ENCODE measurements at regions not wholly inside any gene's neighbourhood (a gene's known extent, or its start where the extent isn't known, plus 50 kb on each side); places are given as distances from the start of the nearest gene placed in this dataset.

GRCh38 chr19:30744741-30745475, 372.7 kb downstream of the ZNF536 start:
- no peaks in the 10 kb centered on the region for H3K4me1 ChIP-seq (ENCODE audit: insufficient read depth, low read length)
- no peaks in the 10 kb centered on the region for H3K9me3 ChIP-seq (ENCODE audit: control insufficient read depth, insufficient read depth, low read length)

GRCh38 chr19:30743702-30744101, 371.5 kb downstream of the ZNF536 start:
- no peaks in the 10 kb centered on the region for H3K36me3 ChIP-seq (ENCODE audit: insufficient read depth, low read length)
- H3K9me3 ChIP-seq (ENCODE audit: control insufficient read depth, insufficient read depth, low read length) = no peaks in the 10 kb centered on the region
- H3K4me1 ChIP-seq (ENCODE audit: insufficient read depth, low read length) = no peaks in the 10 kb centered on the region
- no peak overlapping the region for H3K9ac ChIP-seq (ENCODE audit: low read depth, low read length)

More at GRCh38 chr19:30744741-30745475, 372.7 kb downstream of the ZNF536 start:
- Histone ChIP-seq H3K9ac (ENCODE audit: low read depth, low read length) (no peak overlapping the region), H3K36me3 (ENCODE audit: insufficient read depth, low read length) (no peaks in the 10 kb centered on the region)

- H3K4me1 ChIP-seq (ENCODE audit: insufficient read depth, low read length) = no peaks in the 10 kb centered on the region
- no peaks in the 10 kb centered on the region for H3K36me3 ChIP-seq (ENCODE audit: insufficient read depth, low read length)
- H3K9ac ChIP-seq (ENCODE audit: low read depth, low read length) = no peak overlapping the region
- no peaks in the 10 kb centered on the region for H3K9me3 ChIP-seq (ENCODE audit: control insufficient read depth, insufficient read depth, low read length)
Observed at GRCh38 chr19:30743011-30743410, 370.8 kb downstream of the ZNF536 start.

GRCh38 chr19:30742406-30742938, 370.3 kb downstream of the ZNF536 start:
- no peaks in the 10 kb centered on the region for H3K36me3 ChIP-seq (ENCODE audit: insufficient read depth, low read length)
- H3K9ac ChIP-seq (ENCODE audit: low read depth, low read length) = no peak overlapping the region
- no peaks in the 10 kb centered on the region for H3K4me1 ChIP-seq (ENCODE audit: insufficient read depth, low read length)
- no peaks in the 10 kb centered on the region for H3K9me3 ChIP-seq (ENCODE audit: control insufficient read depth, insufficient read depth, low read length)

GRCh38 chr19:30741566-30741965, 369.4 kb downstream of the ZNF536 start:
- H3K36me3 ChIP-seq (ENCODE audit: insufficient read depth, low read length) = no peaks in the 10 kb centered on the region
- H3K4me1 ChIP-seq (ENCODE audit: insufficient read depth, low read length) = no peaks in the 10 kb centered on the region
- no peaks in the 10 kb centered on the region for H3K9me3 ChIP-seq (ENCODE audit: control insufficient read depth, insufficient read depth, low read length)
- no peak overlapping the region for H3K9ac ChIP-seq (ENCODE audit: low read depth, low read length)

GRCh38 chr19:30739394-30739793, 367.2 kb downstream of the ZNF536 start:
- Histone ChIP-seq H3K36me3 (ENCODE audit: insufficient read depth, low read length) (no peaks in the 10 kb centered on the region), H3K4me1 (ENCODE audit: insufficient read depth, low read length) (no peaks in the 10 kb centered on the region), H3K9ac (ENCODE audit: low read depth, low read length) (no peak overlapping the region), H3K9me3 (ENCODE audit: control insufficient read depth, insufficient read depth, low read length) (no peaks in the 10 kb centered on the region)

GRCh38 chr19:30738047-30738446, 365.9 kb downstream of the ZNF536 start:
- Histone ChIP-seq H3K4me1 (ENCODE audit: insufficient read depth, low read length) (no peaks in the 10 kb centered on the region), H3K36me3 (ENCODE audit: insufficient read depth, low read length) (no peaks in the 10 kb centered on the region), H3K9me3 (ENCODE audit: control insufficient read depth, insufficient read depth, low read length) (no peaks in the 10 kb centered on the region), H3K9ac (ENCODE audit: low read depth, low read length) (no peak overlapping the region)

GRCh38 chr19:30734669-30735068, 362.5 kb downstream of the ZNF536 start:
- Histone ChIP-seq H3K4me1 (ENCODE audit: insufficient read depth, low read length) (no peaks in the 10 kb centered on the region), H3K36me3 (ENCODE audit: insufficient read depth, low read length) (no peaks in the 10 kb centered on the region), H3K9ac (ENCODE audit: low read depth, low read length) (no peak overlapping the region), H3K9me3 (ENCODE audit: control insufficient read depth, insufficient read depth, low read length) (no peaks in the 10 kb centered on the region)

GRCh38 chr19:30733826-30734550, 361.8 kb downstream of the ZNF536 start:
- Histone ChIP-seq H3K9me3 (ENCODE audit: control insufficient read depth, insufficient read depth, low read length) (no peaks in the 10 kb centered on the region), H3K4me1 (ENCODE audit: insufficient read depth, low read length) (no peaks in the 10 kb centered on the region), H3K9ac (ENCODE audit: low read depth, low read length) (no peak overlapping the region), H3K36me3 (ENCODE audit: insufficient read depth, low read length) (no peaks in the 10 kb centered on the region)

- Histone ChIP-seq H3K9me3 (ENCODE audit: control insufficient read depth, insufficient read depth, low read length) (no peaks in the 10 kb centered on the region), H3K4me1 (ENCODE audit: insufficient read depth, low read length) (no peaks in the 10 kb centered on the region), H3K9ac (ENCODE audit: low read depth, low read length) (no peak overlapping the region), H3K36me3 (ENCODE audit: insufficient read depth, low read length) (no peaks in the 10 kb centered on the region)
Observed at GRCh38 chr19:30731591-30731990, 359.4 kb downstream of the ZNF536 start.

GRCh38 chr19:30729451-30729850, 357.3 kb downstream of the ZNF536 start:
- no peak overlapping the region for H3K9ac ChIP-seq (ENCODE audit: low read depth, low read length)

GRCh38 chr19:30722761-30723160, 350.6 kb downstream of the ZNF536 start:
- Histone ChIP-seq H3K9ac (ENCODE audit: low read depth, low read length) (no peak overlapping the region), H3K36me3 (ENCODE audit: insufficient read depth, low read length) (no peaks in the 10 kb centered on the region), H3K9me3 (ENCODE audit: control insufficient read depth, insufficient read depth, low read length) (no peaks in the 10 kb centered on the region), H3K4me1 (ENCODE audit: insufficient read depth, low read length) (no peaks in the 10 kb centered on the region)

More at GRCh38 chr19:30729451-30729850, 357.3 kb downstream of the ZNF536 start:
- H3K36me3 ChIP-seq (ENCODE audit: insufficient read depth, low read length) = no peaks in the 10 kb centered on the region
- no peaks in the 10 kb centered on the region for H3K9me3 ChIP-seq (ENCODE audit: control insufficient read depth, insufficient read depth, low read length)
- no peaks in the 10 kb centered on the region for H3K4me1 ChIP-seq (ENCODE audit: insufficient read depth, low read length)

GRCh38 chr19:30722186-30722585, 350.0 kb downstream of the ZNF536 start:
- H3K9ac ChIP-seq (ENCODE audit: low read depth, low read length) = no peak overlapping the region
- H3K4me1 ChIP-seq (ENCODE audit: insufficient read depth, low read length) = no peaks in the 10 kb centered on the region
- H3K36me3 ChIP-seq (ENCODE audit: insufficient read depth, low read length) = no peaks in the 10 kb centered on the region
- H3K9me3 ChIP-seq (ENCODE audit: control insufficient read depth, insufficient read depth, low read length) = no peaks in the 10 kb centered on the region

GRCh38 chr19:30719999-30720345, 347.8 kb downstream of the ZNF536 start:
- H3K36me3 ChIP-seq (ENCODE audit: insufficient read depth, low read length) = no peaks in the 10 kb centered on the region
- peak overlapping the region; percentile 66; the same call in 1 of the 2 replicates for H3K9ac ChIP-seq (ENCODE audit: low read depth, low read length)
- H3K4me1 ChIP-seq (ENCODE audit: insufficient read depth, low read length) = no peaks in the 10 kb centered on the region
- no peaks in the 10 kb centered on the region for H3K9me3 ChIP-seq (ENCODE audit: control insufficient read depth, insufficient read depth, low read length)

Measured in ES-I3 (cell line).